HG03159 (cell line): ENCODE measurements at regions not wholly inside any gene's neighbourhood (a gene's known extent, or its start where the extent isn't known, plus 50 kb on each side); places are given as distances from the start of the nearest gene placed in this dataset.

Experiments used
- ATAC-seq: cut with Tn5 transposase; IDR thresholded peaks from one replicate; pipeline ENCODE4 v1.9.1; 2021; ENCODE audit warnings: mild to moderate bottlenecking, moderate library complexity; ENCODE audit not compliant: unreplicated experiment

GRCh38 chr21:39106881-39107462 is 76.3 kb downstream of the PSMG1 start:
- ATAC-seq, result no peak

DNA sequence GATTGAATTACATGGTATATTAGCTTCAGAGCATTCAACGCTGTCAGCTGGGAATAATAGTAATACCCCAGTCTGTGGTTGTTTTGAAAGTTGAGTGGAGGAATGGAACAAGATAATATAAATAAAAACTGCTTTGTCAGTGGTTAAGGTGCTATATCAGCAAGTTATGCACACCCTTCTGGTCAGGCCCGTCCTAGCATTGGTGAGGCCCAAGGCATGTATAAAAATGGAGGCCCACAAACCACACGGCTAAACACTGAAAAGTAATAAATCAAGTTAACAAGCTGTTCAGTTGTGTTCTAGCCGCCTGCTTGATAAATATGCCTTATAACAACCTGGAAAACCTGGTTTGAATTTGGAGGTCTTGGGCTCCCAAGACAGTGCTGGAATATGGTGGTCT is 77.4 kb downstream of the PSMG1 start:
- ATAC-seq, result no peak

DNA sequence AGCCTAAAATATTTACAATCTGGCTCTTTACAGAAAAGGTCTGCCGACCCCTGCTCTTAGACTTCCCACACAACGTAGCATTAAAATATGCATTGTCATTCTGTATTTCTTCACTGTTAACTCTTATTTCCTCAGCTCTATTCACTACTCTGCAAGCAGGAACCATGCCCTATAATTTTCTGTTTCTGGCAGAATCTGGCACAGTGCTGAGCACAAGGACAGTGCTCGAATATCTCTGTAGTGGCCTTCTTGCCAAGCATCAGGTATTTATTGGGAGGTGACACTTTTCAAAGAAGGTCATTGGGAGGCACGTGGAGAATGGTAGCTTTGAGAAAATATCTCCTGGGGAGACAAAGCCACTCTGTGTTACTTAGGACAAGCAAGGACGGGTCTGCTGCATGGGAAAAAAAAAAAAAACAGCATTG is 77.9 kb downstream of the PSMG1 start:
- ATAC-seq, result no peak

DNA sequence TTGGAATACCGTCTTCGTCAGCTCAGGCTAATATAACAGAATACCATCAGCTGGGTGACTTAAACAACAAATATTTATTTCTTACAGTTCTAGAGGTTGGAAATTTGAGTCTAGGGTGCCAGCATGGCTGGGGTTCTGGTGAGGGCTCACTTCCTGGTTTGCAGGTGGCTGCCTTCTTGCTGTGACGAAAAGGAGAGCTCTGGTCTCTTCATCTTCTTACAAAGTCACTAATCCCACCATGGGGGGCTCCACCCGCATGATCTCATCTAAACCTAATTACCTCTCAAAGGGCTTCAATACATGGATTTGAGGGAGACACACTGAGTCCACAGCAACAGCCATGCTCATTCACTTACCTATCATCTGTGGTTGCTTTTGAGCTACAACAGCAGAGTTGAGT is 78.3 kb downstream of the PSMG1 start:
- no peak for ATAC-seq

GRCh38 chr21:39103689-39104088 is 79.6 kb downstream of the PSMG1 start:
- no peak for ATAC-seq

GRCh38 chr21:39099859-39100258 is 83.4 kb downstream of the PSMG1 start:
- ATAC-seq, result no peak

DNA sequence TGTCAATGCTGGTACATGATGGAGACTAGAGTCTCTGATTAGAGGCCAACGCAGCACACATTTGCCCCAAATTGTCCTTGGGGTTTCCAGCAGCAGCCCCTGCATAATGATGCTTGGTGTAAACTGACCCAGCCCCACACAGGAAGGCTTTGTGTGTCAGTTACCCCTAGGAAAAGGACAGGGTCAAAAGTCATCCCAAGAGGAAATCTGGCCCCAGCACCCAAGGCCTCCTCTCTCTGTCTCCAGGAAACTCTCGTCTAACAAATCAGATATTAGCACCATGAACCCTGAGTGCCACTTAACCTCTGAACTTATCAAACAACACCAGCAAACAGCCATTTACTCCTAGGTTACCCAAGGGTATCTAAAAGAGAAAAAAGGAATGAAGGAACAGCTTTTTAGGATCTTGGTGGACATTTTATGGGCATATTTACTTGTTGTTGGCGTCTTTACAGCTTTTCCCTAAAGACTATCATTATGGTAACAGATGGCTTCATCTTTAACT is 84.5 kb downstream of the PSMG1 start:
- no peak for ATAC-seq

GRCh38 chr21:39097981-39098380 is 85.3 kb downstream of the PSMG1 start:
- ATAC-seq, result no peak

DNA sequence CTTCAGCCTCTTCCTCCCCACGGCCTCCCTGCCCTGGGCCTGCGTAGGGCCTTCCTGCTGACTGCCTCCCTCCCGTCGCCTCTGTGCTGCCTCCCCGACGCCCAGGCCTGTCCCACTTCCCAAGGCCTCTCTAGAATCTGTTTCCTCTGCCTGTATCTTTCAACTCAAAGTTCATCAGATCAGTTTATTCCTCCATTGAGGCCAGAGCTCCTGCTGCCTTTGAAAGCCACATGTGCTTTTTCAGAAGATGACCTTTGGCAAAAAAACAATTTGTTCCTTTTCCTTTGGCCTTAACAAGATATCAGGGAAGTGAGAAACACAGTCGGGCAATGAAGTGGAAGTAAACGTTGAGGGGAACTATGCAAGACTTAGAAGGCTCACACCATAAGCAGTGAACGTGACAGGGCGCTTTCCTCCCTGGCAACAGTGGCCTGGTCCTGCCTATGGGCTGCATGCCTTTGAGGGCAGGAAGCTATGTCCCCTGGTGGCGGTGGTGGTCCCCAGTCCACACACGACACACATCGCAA is 85.9 kb downstream of the PSMG1 start:
- no peak for ATAC-seq

DNA sequence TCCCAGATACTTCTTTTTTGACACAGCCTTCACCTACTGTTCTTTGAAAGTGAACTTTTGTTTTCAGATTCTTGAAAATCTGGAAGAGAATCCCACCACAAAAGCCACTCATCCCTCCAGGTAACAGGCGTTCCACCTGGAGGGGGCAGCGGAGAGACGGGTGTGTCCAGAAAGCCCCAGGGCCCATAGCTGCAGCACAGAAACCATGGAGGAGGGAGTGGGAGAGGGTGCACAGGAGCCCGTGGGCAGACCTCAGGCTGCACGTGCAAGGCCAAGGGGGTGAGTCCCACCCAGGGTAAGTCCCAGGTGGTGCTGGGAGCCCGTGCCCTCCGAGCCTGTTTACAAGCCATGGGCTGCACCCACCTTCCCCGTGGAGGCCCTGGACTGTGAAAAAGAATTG is 86.5 kb downstream of the PSMG1 start:
- ATAC-seq, result no peak

- no peak for ATAC-seq
Measured at GRCh38 chr21:39095681-39096080, 87.6 kb downstream of the PSMG1 start.

- no peak for ATAC-seq
Measured at GRCh38 chr21:39094847-39095579, 88.2 kb downstream of the PSMG1 start.

GRCh38 chr21:39094087-39094780 is 89.0 kb downstream of the PSMG1 start:
- no peak for ATAC-seq

DNA sequence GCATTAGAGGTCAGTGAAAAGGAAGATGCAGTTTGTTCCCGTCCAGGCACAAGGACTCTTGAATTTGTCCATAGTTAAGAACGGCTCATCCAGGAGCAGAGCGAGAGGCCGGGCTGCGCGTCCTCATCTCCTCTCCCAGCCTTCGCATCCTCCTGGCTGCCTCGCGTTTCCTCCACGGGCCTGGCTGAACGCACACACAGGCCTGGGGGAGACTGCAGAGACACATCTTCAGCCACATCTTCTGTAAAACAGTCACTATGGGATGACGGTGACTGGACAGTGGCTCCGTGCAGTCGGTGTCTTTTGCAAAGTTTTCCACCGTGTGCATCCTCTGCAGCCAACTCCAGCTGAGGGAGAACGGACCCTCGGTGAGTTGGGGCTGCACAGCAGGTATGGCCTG is 89.7 kb downstream of the PSMG1 start:
- no peak for ATAC-seq

DNA sequence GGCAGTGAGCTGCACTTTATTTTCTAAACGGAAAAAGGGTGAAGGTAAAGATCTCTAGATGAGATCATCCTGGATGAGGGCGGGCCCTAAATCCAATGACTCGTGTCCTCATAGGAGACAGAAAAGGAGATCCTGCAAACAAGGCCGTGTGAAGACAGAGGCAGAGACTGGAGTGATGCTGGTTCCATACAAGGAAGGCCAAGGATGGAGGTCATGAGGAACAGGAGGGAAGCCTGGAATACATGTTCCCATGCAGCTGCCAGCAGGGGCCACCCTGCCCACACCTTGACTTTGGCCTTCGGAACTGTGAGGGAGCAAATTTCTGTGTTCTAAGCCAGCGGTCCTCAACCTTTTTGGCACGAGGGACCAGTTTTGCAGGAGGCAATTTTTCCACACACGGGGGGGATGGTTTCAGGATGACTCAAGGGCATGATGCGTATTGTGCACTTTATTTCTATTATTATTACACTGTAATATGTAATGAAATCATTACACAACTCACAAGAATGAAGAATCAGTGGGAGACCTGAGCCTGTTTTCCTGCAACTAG is 94.3 kb downstream of the PSMG1 start:
- no peak for ATAC-seq

DNA sequence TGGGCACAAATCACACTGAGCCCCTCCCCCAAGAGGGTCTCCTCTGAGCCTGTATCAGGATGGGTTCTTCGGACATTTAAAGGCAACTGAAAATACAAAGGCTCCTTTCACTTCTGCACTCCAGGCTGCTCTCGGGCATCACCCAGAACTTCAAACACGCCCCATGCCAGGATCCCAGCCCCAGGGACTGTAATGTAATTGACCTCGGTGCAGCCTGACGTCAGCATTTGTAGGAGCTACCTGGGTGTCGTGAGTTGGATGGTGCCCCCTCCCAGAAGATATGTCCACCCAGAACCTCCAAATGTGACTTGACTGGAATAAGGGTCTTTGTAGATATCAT is 95.2 kb downstream of the PSMG1 start:
- no peak for ATAC-seq

GRCh38 chr21:39087238-39088030 is 95.8 kb downstream of the PSMG1 start:
- no peak for ATAC-seq

DNA sequence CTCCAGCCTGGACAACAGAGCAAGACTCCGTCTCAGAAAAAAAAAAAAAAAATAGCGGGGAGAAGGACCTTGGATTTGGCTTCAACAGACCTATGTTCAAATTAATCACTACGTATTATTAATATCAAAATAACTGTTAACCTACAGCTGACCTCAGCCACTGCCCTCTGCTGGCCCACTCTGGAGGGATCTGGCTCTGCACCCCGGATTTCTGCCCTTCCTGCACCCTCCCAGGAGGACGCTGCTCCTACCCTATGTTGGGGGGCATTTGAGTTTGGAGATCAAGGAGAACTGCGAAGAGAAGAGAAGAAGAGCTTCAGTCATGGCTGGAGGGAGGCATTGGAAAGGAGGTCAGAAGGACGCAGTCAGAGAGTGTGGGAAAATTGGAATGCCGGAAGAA is 96.7 kb downstream of the PSMG1 start:
- no peak for ATAC-seq

GRCh38 chr21:39085843-39086405 is 97.3 kb downstream of the PSMG1 start:
- no peak for ATAC-seq

DNA sequence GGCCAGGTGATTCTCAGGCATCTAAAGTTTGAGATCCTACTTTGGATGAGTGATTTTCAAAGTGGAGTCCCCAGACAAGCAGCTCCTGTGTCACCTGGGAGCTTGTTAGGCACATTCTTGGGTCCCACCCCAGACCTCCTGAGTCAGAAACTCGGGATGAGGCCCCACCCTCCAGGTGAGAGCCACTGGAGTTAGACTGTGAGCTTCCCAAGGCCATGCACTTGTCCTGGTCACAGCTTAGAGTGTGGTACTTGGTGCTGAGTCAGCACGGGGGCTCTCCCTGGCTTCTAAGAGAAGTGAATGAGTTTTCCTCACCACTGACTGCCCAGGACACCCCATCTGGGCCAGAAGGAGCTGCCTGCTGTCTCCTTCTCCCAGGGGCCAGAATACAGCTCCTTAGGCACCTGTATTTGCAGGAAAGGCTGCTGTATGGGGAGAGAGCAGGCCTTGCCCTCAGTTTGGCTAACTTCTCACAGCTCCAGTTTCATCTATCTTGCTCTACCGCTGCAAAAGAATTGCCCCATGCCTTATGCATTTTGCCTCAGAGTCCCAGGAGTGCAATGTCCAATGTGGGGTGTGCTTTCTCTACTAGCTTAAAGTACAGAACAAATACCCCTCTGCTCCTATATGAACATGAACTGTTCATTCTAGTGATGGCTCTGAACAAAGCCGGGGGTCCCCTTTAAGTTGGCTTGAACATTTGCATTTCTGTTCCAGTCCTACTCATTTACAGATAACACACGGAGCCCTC is 98.1 kb downstream of the PSMG1 start:
- no peak for ATAC-seq
